ENCODE measurements at regions not wholly inside any gene's neighbourhood (a gene's known extent, or its start where the extent isn't known, plus 50 kb on each side); places are given as distances from the start of the nearest gene placed in this dataset.

DNA sequence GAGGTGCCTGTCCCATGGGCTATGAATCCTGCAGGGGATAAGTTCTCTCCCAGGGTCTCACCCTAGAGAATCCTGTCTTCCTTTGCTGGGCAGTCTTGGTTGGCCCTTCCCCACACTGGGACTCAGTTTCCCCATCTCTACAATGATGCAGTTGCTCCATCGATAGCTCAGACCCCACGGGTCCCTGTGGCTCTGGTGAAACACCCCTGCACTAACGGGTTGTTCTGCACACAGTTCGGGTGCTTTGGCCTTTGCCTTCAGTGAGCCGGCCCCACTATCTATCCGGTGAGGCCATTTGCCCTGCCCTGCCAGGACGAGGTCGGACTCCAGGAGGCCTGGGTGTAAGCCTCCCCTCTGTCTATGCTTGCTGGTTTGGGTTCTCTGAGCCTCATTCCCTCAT lies 76.5 kb upstream of the PCBD1 start:
- 78% methylated on average over 6 of the region's 8 CpGs for WGBS (ENCODE audit: insufficient coverage)
- Histone ChIP-seq H3K9ac (ENCODE audit: low read length) (no peak overlapping the region), H2AFZ (ENCODE audit: insufficient read depth, low read depth, low read length, poor library complexity, severe bottlenecking) (no peak overlapping the region), H3K9me3 (ENCODE audit: control extremely low read depth in 1 of 3, control insufficient read depth in 2 of 3, insufficient read depth in 1 of 3, low read length in 2 of 3) (no peaks in the 10 kb centered on the region), H3K36me3 (replicated peaks in 1 of 2; ENCODE audit: control extremely low read depth in 1 of 2, control insufficient read depth in 1 of 2, extremely low read depth in 1 of 2, insufficient read depth in 2 of 2, low read length in 1 of 2) (no peaks in the 10 kb centered on the region), H3K4me1 (ENCODE audit: control insufficient read depth in 2 of 2, insufficient read depth in 2 of 2, low read length in 2 of 2) (no peaks in the 10 kb centered on the region), H3K79me2 (ENCODE audit: control insufficient read depth, insufficient read depth, low read length) (no peaks in the 10 kb centered on the region), H3K4me2 (replicated peaks; ENCODE audit: low read depth, low read length, poor library complexity, severe bottlenecking) (no peak overlapping the region), H3K4me3 (ENCODE audit: control extremely low read depth in 1 of 5, extremely low read depth in 1 of 5, insufficient read depth in 1 of 5, low read depth in 2 of 5, low read length in 4 of 5) (no peak overlapping the region), H3K27ac (ENCODE audit: low read length in 2 of 2) (no peak overlapping the region), H3K27me3 (replicated peaks in 1 of 4; ENCODE audit: control extremely low read depth in 1 of 4, control insufficient read depth in 3 of 4, insufficient read depth in 4 of 4, low read length in 3 of 4) (peaks cover 0 to 3% (median 0%) of the 10 kb centered on the region in 4 experiments), H4K20me1 (ENCODE audit: control insufficient read depth, insufficient read depth, low read length, poor library complexity, severe bottlenecking) (no peaks in the 10 kb centered on the region)
- Mint-ChIP-seq H3K9me3 (ENCODE audit: insufficient read depth) (no peaks in the 10 kb centered on the region), H3K27ac (no peak overlapping the region), H3K4me3 (no peak overlapping the region), H3K4me1 (no peaks in the 10 kb centered on the region), H3K27me3 (peaks cover 32% of the 10 kb centered on the region)
- TF ChIP-seq CTCF (IDR thresholded peaks at IDR 0.05) = no peak
- no peak for TF ChIP-seq EZH2 (IDR thresholded peaks at IDR 0.05; ENCODE audit: borderline replicate concordance, insufficient read depth, low read depth, low read length, poor library complexity, severe bottlenecking)
- CTCF ChIA-PET = no interaction called here
- intact Hi-C loops (cut with micrococcal nuclease) = no loop called here
- POLR2A ChIA-PET = no interaction called here
- no peak for DNase-seq
- ATAC-seq (ENCODE audit: low read depth) = no peak

GRCh38 chr10:70965566-70965965 lies 77.2 kb upstream of the PCBD1 start:
- WGBS (ENCODE audit: insufficient coverage) = 84% methylated on average over 7 of the region's 8 CpGs
- Mint-ChIP-seq H3K9me3 (ENCODE audit: insufficient read depth) (no peaks in the 10 kb centered on the region), H3K27me3 (peaks cover 38% of the 10 kb centered on the region), H3K27ac (no peak overlapping the region), H3K4me3 (no peak overlapping the region), H3K4me1 (no peaks in the 10 kb centered on the region)
- no peaks in the 10 kb centered on the region for H4K20me1 ChIP-seq (ENCODE audit: control insufficient read depth, insufficient read depth, low read length, poor library complexity, severe bottlenecking)
- intact Hi-C loops (cut with micrococcal nuclease) = no loop called here
- ChIA-PET CTCF (no interaction called here), POLR2A (no interaction called here)
- H3K36me3 ChIP-seq (replicated peaks in 1 of 2; ENCODE audit: control extremely low read depth in 1 of 2, control insufficient read depth in 1 of 2, extremely low read depth in 1 of 2, insufficient read depth in 2 of 2, low read length in 1 of 2) = no peaks in the 10 kb centered on the region
- H3K4me2 ChIP-seq (replicated peaks; ENCODE audit: low read depth, low read length, poor library complexity, severe bottlenecking) = no peak overlapping the region
- H3K4me3 ChIP-seq (ENCODE audit: control extremely low read depth in 1 of 5, extremely low read depth in 1 of 5, insufficient read depth in 1 of 5, low read depth in 2 of 5, low read length in 4 of 5) = no peak overlapping the region
- no peaks in the 10 kb centered on the region for H3K9me3 ChIP-seq (ENCODE audit: control extremely low read depth in 1 of 3, control insufficient read depth in 2 of 3, insufficient read depth in 1 of 3, low read length in 2 of 3)
- ATAC-seq (ENCODE audit: low read depth) (no peak), DNase-seq (no peak)
- H3K27me3 ChIP-seq (replicated peaks in 1 of 4; ENCODE audit: control extremely low read depth in 1 of 4, control insufficient read depth in 3 of 4, insufficient read depth in 4 of 4, low read length in 3 of 4) = peaks cover 0 to 3% (median 0%) of the 10 kb centered on the region in 4 experiments
- H3K4me1 ChIP-seq (ENCODE audit: control insufficient read depth in 2 of 2, insufficient read depth in 2 of 2, low read length in 2 of 2) = no peaks in the 10 kb centered on the region
- no peak overlapping the region for H2AFZ ChIP-seq (ENCODE audit: insufficient read depth, low read depth, low read length, poor library complexity, severe bottlenecking)
- TF ChIP-seq EZH2 (IDR thresholded peaks at IDR 0.05; ENCODE audit: borderline replicate concordance, insufficient read depth, low read depth, low read length, poor library complexity, severe bottlenecking) (no peak), CTCF (IDR thresholded peaks at IDR 0.05) (no peak)
- H3K79me2 ChIP-seq (ENCODE audit: control insufficient read depth, insufficient read depth, low read length) = no peaks in the 10 kb centered on the region
- no peak overlapping the region for H3K9ac ChIP-seq (ENCODE audit: low read length)
- no peak overlapping the region for H3K27ac ChIP-seq (ENCODE audit: low read length in 2 of 2)
